HepG2 (cell line): ENCODE measurements at regions not wholly inside any gene's neighbourhood (a gene's known extent, or its start where the extent isn't known, plus 50 kb on each side); places are given as distances from the start of the nearest gene placed in this dataset.

Experiments
- ATAC-seq: fragments of 200-7000 bp; cut with Tn5 transposase; 3 replicates; pipeline ENCODE4 v1.9.1; 2020; ENCODE audit warnings: mild to moderate bottlenecking, moderate library complexity
- BruUV-seq: library from RNA; stranded (reverse); fragments of 400-500 nt; replicated peaks from 2 replicates; lab custom pipeline; 2021; lab: Mats Ljungman, UMichigan
- CTCF ChIA-PET: fragments of 300-600 bp; formaldehyde crosslinking; extraction: SDS; loops from one replicate; lab custom pipeline; 2021; ENCODE audit warnings: low total read pairs, inconsistent platforms, low intra/inter-chr PET ratio; lab: Yijun Ruan, JAX
- POLR2A ChIA-PET: fragments of 350-600 bp; sonication (Branson Sonifier 250); formaldehyde crosslinking; loops from one replicate; lab custom pipeline; 2020; ENCODE audit warnings: antibody characterized with exemption, inconsistent platforms; lab: Yijun Ruan, JAX
- DNase-seq: peaks from one replicate; pipeline ENCODE4 v3.0.0-alpha.2; 2015; ENCODE audit warnings: low spot score
- FAIRE-seq: peaks from 3 replicates; lab custom pipeline; 2011; peaks lifted over from hg19 to GRCh38; lab: Jason Lieb, UNC
- H2AFZ ChIP-seq: one replicate; pipeline ENCODE4 v1.6.1; 2011; ENCODE audit warnings: low read length, inconsistent platforms
- H3K27ac ChIP-seq: fragments of 300-600 bp; 3 replicates; pipeline ENCODE4 v1.8.0; 2011; ENCODE audit warnings: mixed run types, mild to moderate bottlenecking, mixed read lengths, low read length, inconsistent platforms; ENCODE audit not compliant: insufficient read depth; ENCODE audit errors: extremely low read length
- H3K27me3 ChIP-seq, 2 experiments: fragments of 200-600 bp in 1 of 2; 2 replicates in 1 of 2; 3 replicates in 1 of 2; pipeline versions ENCODE4 v1.6.0 to v1.8.0; 2011; ENCODE audit warnings: low read length in 2 of 2, mild to moderate bottlenecking in 2 of 2, moderate library complexity in 2 of 2, inconsistent platforms in 1 of 2; ENCODE audit not compliant: insufficient read depth in 2 of 2, control insufficient read depth in 1 of 2
- H3K36me3 ChIP-seq, 2 experiments: fragments of 200-600 bp in 1 of 2; replicated peaks in 1 of 2; 2 replicates in 1 of 2; 3 replicates in 1 of 2; pipeline versions ENCODE4 v1.5.1 to v1.8.0; 2011; ENCODE audit warnings: low read length in 2 of 2, inconsistent platforms in 1 of 2; ENCODE audit not compliant: insufficient read depth in 2 of 2, control insufficient read depth in 1 of 2
- H3K4me1 ChIP-seq: 2 replicates; pipeline ENCODE4 v1.5.1; 2012; ENCODE audit warnings: low read length, inconsistent platforms; ENCODE audit not compliant: insufficient read depth
- H3K4me2 ChIP-seq: 2 replicates; pipeline ENCODE4 v1.6.0; 2011; ENCODE audit warnings: low read depth, low read length, inconsistent platforms
- H3K4me3 ChIP-seq, 3 experiments: fragments of 200-600 bp in 1 of 3; sonication (generic), shearing (Covaris generic) in 1 of 3; replicated peaks in 1 of 3; 2 replicates each; pipeline ENCODE4 v1.5.1; 2011 to 2016; ENCODE audit warnings: low read length in 3 of 3, inconsistent platforms in 2 of 3, low read depth in 2 of 3, mild to moderate bottlenecking in 2 of 3, control low read depth in 1 of 3, mixed read lengths in 1 of 3; ENCODE audit not compliant: insufficient read depth in 1 of 3
- H3K79me2 ChIP-seq: one replicate; pipeline ENCODE4 v1.6.1; 2011; ENCODE audit warnings: low read length, inconsistent platforms; ENCODE audit not compliant: insufficient read depth
- H3K9ac ChIP-seq: 2 replicates; pipeline ENCODE4 v1.6.0; 2011; ENCODE audit warnings: mild to moderate bottlenecking, low read depth, low read length, inconsistent platforms; ENCODE audit not compliant: insufficient read depth
- H3K9me3 ChIP-seq: 2 replicates; pipeline ENCODE4 v1.5.1; 2012; ENCODE audit warnings: mild to moderate bottlenecking, low read length
- H4K20me1 ChIP-seq: 2 replicates; pipeline ENCODE4 v1.6.0; 2011; ENCODE audit warnings: inconsistent platforms, mild to moderate bottlenecking, low read length, moderate library complexity; ENCODE audit not compliant: insufficient read depth
- FOXA3 ChIP-seq: IDR thresholded peaks from 2 replicates; pipeline ENCODE4 v1.6.1; 2016; ENCODE audit warnings: missing genetic modification reagents, missing compliant biosample characterization
- GTF2F1 ChIP-seq: fragments of 150-350 bp; IDR thresholded peaks from 2 replicates; pipeline ENCODE4 v1.6.1; 2014; ENCODE audit warnings: low read length
- HCFC1 ChIP-seq: fragments of 150-350 bp; IDR thresholded peaks from 2 replicates; pipeline ENCODE4 v1.6.1; 2014; ENCODE audit warnings: low read depth, low read length
- MAF1 ChIP-seq: sonication (generic); formaldehyde crosslinking; IDR thresholded peaks from 2 replicates; pipeline ENCODE4 v1.5.0; 2020; ENCODE audit warnings: missing genetic modification reagents, borderline replicate concordance
- MTA3 ChIP-seq: sonication (generic); formaldehyde crosslinking; IDR thresholded peaks from 2 replicates; pipeline ENCODE4 v1.4.0; 2020; ENCODE audit warnings: missing genetic modification reagents
- POLR2AphosphoS5 ChIP-seq: IDR thresholded peaks from 2 replicates; pipeline ENCODE4 v1.6.1; 2012; ENCODE audit warnings: low read depth, low read length
- REXO4 ChIP-seq: sonication (generic); formaldehyde crosslinking; IDR thresholded peaks from 2 replicates; pipeline ENCODE4 v1.8.0; 2022; ENCODE audit warnings: missing genetic modification reagents, mild to moderate bottlenecking, borderline replicate concordance
- ZKSCAN1 ChIP-seq: fragments of 150-350 bp; IDR thresholded peaks from 2 replicates; pipeline ENCODE4 v1.6.1; 2014; ENCODE audit warnings: low read length
- ZNF441 ChIP-seq: sonication (generic); formaldehyde crosslinking; IDR thresholded peaks from 2 replicates; pipeline ENCODE4 v1.7.0; 2021; ENCODE audit warnings: missing genetic modification reagents, borderline replicate concordance
- ZNF709 ChIP-seq: sonication (generic); formaldehyde crosslinking; IDR thresholded peaks from 2 replicates; pipeline ENCODE4 v1.5.0; 2020; ENCODE audit warnings: mild to moderate bottlenecking, missing genetic modification reagents
- ZNF816 ChIP-seq: sonication (generic); formaldehyde crosslinking; IDR thresholded peaks from 2 replicates; pipeline ENCODE4 v1.8.0; 2022; ENCODE audit warnings: missing genetic modification reagents, mild to moderate bottlenecking, borderline replicate concordance
- ZNF841 ChIP-seq: sonication (generic); formaldehyde crosslinking; IDR thresholded peaks from 2 replicates; pipeline ENCODE4 v1.8.1; 2023; ENCODE audit warnings: missing genetic modification reagents, borderline replicate concordance
- ZNF879 ChIP-seq: sonication (generic); formaldehyde crosslinking; IDR thresholded peaks from 2 replicates; pipeline ENCODE4 v1.8.1; 2023; ENCODE audit warnings: missing genetic modification reagents
- ZSCAN25 ChIP-seq: sonication (generic); formaldehyde crosslinking; IDR thresholded peaks from 2 replicates; pipeline ENCODE4 v1.8.0; 2022; ENCODE audit warnings: mild to moderate bottlenecking, missing genetic modification reagents
- WGBS: methylation state at CpG from one replicate; pipeline ENCODE4 v1.1.6; 2017; ENCODE audit warnings: low lambda C conversion rate; 5-methylcytosine and 5-hydroxymethylcytosine counted together
- in situ Hi-C: cut with HindIII; loops from 2 replicates; pipeline ENCODE4 v1.10.0; 2017; ENCODE audit warnings: low pct_unique_long_range_greater_than_20kb; ENCODE audit not compliant: extremely low pct_ligation_motif_present
- intact Hi-C: fragments of 100-400 bp; cut with micrococcal nuclease; formaldehyde crosslinking; loops from one replicate; pipeline ENCODE4 v1.10.0; 2022; ENCODE audit not compliant: unreplicated experiment
- TF ChIP-seq, protein P1 (sequence below): sonication (generic); formaldehyde crosslinking; IDR thresholded peaks from 2 replicates; pipeline ENCODE4 v1.9.0; 2021; ENCODE audit warnings: missing genetic modification reagents, borderline replicate concordance
- TF ChIP-seq, protein P2 (sequence below): sonication (generic); formaldehyde crosslinking; IDR thresholded peaks from 2 replicates; pipeline ENCODE4 v1.4.0; 2020; ENCODE audit warnings: missing genetic modification reagents
- TF ChIP-seq, protein P3 (sequence below): sonication (generic); formaldehyde crosslinking; IDR thresholded peaks from 2 replicates; pipeline ENCODE4 v1.9.0; 2021; ENCODE audit warnings: missing genetic modification reagents, mild to moderate bottlenecking, borderline replicate concordance
- TF ChIP-seq, protein P4 (sequence below): sonication (generic); formaldehyde crosslinking; IDR thresholded peaks from 2 replicates; pipeline ENCODE4 v1.4.0; 2020; ENCODE audit warnings: missing genetic modification reagents

DNA sequence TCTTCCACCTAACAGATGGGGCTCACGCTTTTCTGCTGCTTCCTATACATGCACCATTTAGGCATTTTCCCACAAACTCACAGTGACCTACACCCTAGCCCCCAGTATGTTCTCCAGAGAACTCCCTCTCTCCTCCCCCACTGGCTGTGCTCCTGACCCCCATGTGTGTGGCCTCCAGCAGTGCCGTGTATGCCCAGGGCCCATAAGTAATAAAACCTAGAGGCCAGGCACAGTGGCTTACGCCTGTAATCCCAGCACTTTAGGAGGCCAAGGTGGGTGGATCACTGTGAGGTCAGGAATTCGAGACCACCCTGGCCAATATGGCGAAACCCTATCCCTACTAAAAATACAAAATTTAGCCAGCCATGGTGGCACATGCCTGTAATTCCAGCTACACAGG lies 54.7 kb upstream of the NXT1 start:
- Histone ChIP-seq H3K4me1 (peaks cover 7% of the 10 kb centered on the region), H3K9me3 (no peaks in the 10 kb centered on the region), H3K27ac (no peak overlapping the region), H3K9ac (no peak overlapping the region), H3K4me2 (no peak overlapping the region), H4K20me1 (no peaks in the 10 kb centered on the region), H3K36me3 (no peaks in the 10 kb centered on the region), H3K27me3 (no peaks in the 10 kb centered on the region; a peak in 1 of 5 replicates), H2AFZ (no peak overlapping the region), H3K4me3 (no peak overlapping the region), H3K79me2 (no peaks in the 10 kb centered on the region)
- ATAC-seq = no peak
- CTCF ChIA-PET = no interaction called here
- BruUV-seq = no TSS peak
- POLR2A ChIA-PET = no interaction called here
- TF ChIP-seq, protein P1, sequence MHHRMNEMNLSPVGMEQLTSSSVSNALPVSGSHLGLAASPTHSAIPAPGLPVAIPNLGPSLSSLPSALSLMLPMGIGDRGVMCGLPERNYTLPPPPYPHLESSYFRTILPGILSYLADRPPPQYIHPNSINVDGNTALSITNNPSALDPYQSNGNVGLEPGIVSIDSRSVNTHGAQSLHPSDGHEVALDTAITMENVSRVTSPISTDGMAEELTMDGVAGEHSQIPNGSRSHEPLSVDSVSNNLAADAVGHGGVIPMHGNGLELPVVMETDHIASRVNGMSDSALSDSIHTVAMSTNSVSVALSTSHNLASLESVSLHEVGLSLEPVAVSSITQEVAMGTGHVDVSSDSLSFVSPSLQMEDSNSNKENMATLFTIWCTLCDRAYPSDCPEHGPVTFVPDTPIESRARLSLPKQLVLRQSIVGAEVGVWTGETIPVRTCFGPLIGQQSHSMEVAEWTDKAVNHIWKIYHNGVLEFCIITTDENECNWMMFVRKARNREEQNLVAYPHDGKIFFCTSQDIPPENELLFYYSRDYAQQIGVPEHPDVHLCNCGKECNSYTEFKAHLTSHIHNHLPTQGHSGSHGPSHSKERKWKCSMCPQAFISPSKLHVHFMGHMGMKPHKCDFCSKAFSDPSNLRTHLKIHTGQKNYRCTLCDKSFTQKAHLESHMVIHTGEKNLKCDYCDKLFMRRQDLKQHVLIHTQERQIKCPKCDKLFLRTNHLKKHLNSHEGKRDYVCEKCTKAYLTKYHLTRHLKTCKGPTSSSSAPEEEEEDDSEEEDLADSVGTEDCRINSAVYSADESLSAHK (CRISPR knock-in tag) = no peak
- TF ChIP-seq MTA3 = no peak
- TF ChIP-seq HCFC1 = no peak
- TF ChIP-seq, protein P2, sequence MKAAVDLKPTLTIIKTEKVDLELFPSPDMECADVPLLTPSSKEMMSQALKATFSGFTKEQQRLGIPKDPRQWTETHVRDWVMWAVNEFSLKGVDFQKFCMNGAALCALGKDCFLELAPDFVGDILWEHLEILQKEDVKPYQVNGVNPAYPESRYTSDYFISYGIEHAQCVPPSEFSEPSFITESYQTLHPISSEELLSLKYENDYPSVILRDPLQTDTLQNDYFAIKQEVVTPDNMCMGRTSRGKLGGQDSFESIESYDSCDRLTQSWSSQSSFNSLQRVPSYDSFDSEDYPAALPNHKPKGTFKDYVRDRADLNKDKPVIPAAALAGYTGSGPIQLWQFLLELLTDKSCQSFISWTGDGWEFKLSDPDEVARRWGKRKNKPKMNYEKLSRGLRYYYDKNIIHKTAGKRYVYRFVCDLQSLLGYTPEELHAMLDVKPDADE = no peak
- TF ChIP-seq, protein P3, sequence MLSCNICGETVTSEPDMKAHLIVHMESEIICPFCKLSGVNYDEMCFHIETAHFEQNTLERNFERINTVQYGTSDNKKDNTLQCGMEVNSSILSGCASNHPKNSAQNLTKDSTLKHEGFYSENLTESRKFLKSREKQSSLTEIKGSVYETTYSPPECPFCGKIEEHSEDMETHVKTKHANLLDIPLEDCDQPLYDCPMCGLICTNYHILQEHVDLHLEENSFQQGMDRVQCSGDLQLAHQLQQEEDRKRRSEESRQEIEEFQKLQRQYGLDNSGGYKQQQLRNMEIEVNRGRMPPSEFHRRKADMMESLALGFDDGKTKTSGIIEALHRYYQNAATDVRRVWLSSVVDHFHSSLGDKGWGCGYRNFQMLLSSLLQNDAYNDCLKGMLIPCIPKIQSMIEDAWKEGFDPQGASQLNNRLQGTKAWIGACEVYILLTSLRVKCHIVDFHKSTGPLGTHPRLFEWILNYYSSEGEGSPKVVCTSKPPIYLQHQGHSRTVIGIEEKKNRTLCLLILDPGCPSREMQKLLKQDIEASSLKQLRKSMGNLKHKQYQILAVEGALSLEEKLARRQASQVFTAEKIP = no peak
- no peak for TF ChIP-seq ZNF841 (CRISPR knock-in tag)
- no peak for TF ChIP-seq ZNF816 (CRISPR knock-in tag)
- no peak for TF ChIP-seq ZKSCAN1
- no peak for TF ChIP-seq ZNF709 (CRISPR knock-in tag)
- TF ChIP-seq ZSCAN25 = no peak
- TF ChIP-seq ZNF441 = no peak
- no peak for TF ChIP-seq POLR2AphosphoS5
- TF ChIP-seq ZNF879 (CRISPR knock-in tag) = no peak
- TF ChIP-seq, protein P4, sequence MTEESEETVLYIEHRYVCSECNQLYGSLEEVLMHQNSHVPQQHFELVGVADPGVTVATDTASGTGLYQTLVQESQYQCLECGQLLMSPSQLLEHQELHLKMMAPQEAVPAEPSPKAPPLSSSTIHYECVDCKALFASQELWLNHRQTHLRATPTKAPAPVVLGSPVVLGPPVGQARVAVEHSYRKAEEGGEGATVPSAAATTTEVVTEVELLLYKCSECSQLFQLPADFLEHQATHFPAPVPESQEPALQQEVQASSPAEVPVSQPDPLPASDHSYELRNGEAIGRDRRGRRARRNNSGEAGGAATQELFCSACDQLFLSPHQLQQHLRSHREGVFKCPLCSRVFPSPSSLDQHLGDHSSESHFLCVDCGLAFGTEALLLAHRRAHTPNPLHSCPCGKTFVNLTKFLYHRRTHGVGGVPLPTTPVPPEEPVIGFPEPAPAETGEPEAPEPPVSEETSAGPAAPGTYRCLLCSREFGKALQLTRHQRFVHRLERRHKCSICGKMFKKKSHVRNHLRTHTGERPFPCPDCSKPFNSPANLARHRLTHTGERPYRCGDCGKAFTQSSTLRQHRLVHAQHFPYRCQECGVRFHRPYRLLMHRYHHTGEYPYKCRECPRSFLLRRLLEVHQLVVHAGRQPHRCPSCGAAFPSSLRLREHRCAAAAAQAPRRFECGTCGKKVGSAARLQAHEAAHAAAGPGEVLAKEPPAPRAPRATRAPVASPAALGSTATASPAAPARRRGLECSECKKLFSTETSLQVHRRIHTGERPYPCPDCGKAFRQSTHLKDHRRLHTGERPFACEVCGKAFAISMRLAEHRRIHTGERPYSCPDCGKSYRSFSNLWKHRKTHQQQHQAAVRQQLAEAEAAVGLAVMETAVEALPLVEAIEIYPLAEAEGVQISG = no peak
- TF ChIP-seq REXO4 = no peak
- no peak for TF ChIP-seq FOXA3
- no peak for TF ChIP-seq GTF2F1
- no peak for TF ChIP-seq MAF1 (CRISPR knock-in tag)
- no peak for FAIRE-seq
- WGBS = 53% methylated on average over 5 of the region's 5 CpGs
- intact Hi-C loops = no loop called here
- in situ Hi-C loops = no loop called here
- DNase-seq = no peak
